A549 (cell line): ENCODE measurements at regions not wholly inside any gene's neighbourhood (a gene's known extent, or its start where the extent isn't known, plus 50 kb on each side); places are given as distances from the start of the nearest gene placed in this dataset.

Source experiments
- ATAC-seq, 2 experiments: fragments of 200-7000 bp in 1 of 2; fragments of >200 bp in 1 of 2; cut with Nextera tagmentation in 1 of 2; cut with Tn5 transposase in 1 of 2; 3 replicates each; pipeline versions ENCODE4 v1.8.0 to v1.9.1; 2018 to 2020; ENCODE audit warnings: mild to moderate bottlenecking in 1 of 2, moderate library complexity in 1 of 2
- CTCF ChIA-PET: fragments of 300-600 bp; sonication (Branson Sonifier 250); formaldehyde crosslinking; extraction: SDS; loops from one replicate; lab custom pipeline; 2021; ENCODE audit warnings: antibody characterized with exemption, inconsistent platforms; lab: Yijun Ruan, JAX
- POLR2A ChIA-PET: fragments of 350-600 bp; formaldehyde crosslinking; extraction: SDS; loops from one replicate; lab custom pipeline; 2021; ENCODE audit warnings: antibody characterized with exemption, inconsistent platforms; lab: Yijun Ruan, JAX
- DNase-seq, 2 experiments: peaks; one replicate each; pipeline versions ENCODE4 v3.0.0 to v3.0.0-alpha.2; 2011 to 2016; ENCODE audit warnings: low read depth in 1 of 2, low spot score in 1 of 2
- FAIRE-seq: peaks from 2 replicates; lab custom pipeline; 2011; peaks lifted over from hg19 to GRCh38; lab: Jason Lieb, UNC
- H3K27ac ChIP-seq, 2 experiments: fragments of >200 bp; sonication (Bioruptor Twin); formaldehyde crosslinking; 3 replicates each; pipeline ENCODE4 v1.5.1; 2016 to 2017
- H3K4me1 ChIP-seq: fragments of >200 bp; sonication (Bioruptor Twin); formaldehyde crosslinking; 3 replicates; pipeline ENCODE4 v1.6.1; 2016
- H3K4me2 ChIP-seq: fragments of >200 bp; sonication (Bioruptor Twin); formaldehyde crosslinking; 3 replicates; pipeline ENCODE4 v1.6.1; 2016
- H3K4me3 ChIP-seq: fragments of >200 bp; sonication (Bioruptor Twin); formaldehyde crosslinking; 3 replicates; pipeline ENCODE4 v1.5.1; 2016
- H3K9me3 ChIP-seq: fragments of >200 bp; sonication (Bioruptor Twin); formaldehyde crosslinking; 3 replicates; pipeline ENCODE4 v1.6.1; 2016
- ATOH8 ChIP-seq: fragments of 250-450 bp; sonication (Bioruptor Pico); IDR thresholded peaks from 2 replicates; pipeline ENCODE4 v1.5.0; 2020; ENCODE audit warnings: low read depth, mild to moderate bottlenecking, moderate library complexity
- CBX8 ChIP-seq: fragments of 200-600 bp; sonication (generic); IDR thresholded peaks from 2 replicates; pipeline ENCODE4 v1.6.1; 2016
- CTCF ChIP-seq: fragments of >200 bp; sonication (Bioruptor Twin); formaldehyde crosslinking; IDR thresholded peaks from 3 replicates; pipeline ENCODE4 v1.5.1; 2016
- E2F6 ChIP-seq: IDR thresholded peaks from 2 replicates; pipeline ENCODE4 v1.6.1; 2012; ENCODE audit warnings: low read depth, borderline replicate concordance
- EHF ChIP-seq: fragments of 250-450 bp; sonication (Bioruptor Pico); IDR thresholded peaks from 2 replicates; pipeline ENCODE4 v1.5.0; 2020; ENCODE audit warnings: mild to moderate bottlenecking
- EHMT2 ChIP-seq: fragments of 200-600 bp; sonication (generic); IDR thresholded peaks from 2 replicates; pipeline ENCODE4 v1.6.1; 2016; ENCODE audit warnings: antibody characterized with exemption, low read depth, mild to moderate bottlenecking, moderate library complexity
- ESRRA ChIP-seq: fragments of 150-350 bp; IDR thresholded peaks from 2 replicates; pipeline ENCODE4 v1.6.1; 2014; ENCODE audit warnings: mild to moderate bottlenecking, low read length, borderline replicate concordance
- FOXS1 ChIP-seq: fragments of 250-450 bp; sonication (Bioruptor Pico); IDR thresholded peaks from 2 replicates; pipeline ENCODE4 v1.5.0; 2020; ENCODE audit warnings: mild to moderate bottlenecking, moderate library complexity
- GATA3 ChIP-seq: IDR thresholded peaks from 2 replicates; pipeline ENCODE4 v1.6.1; 2012; ENCODE audit warnings: borderline replicate concordance
- HEYL ChIP-seq: fragments of 250-450 bp; sonication (Bioruptor Pico); IDR thresholded peaks from 2 replicates; pipeline ENCODE4 v1.8.0; 2021; ENCODE audit warnings: mild to moderate bottlenecking, moderate library complexity
- HOXB5 ChIP-seq: fragments of 250-450 bp; sonication (Bioruptor Pico); IDR thresholded peaks from 2 replicates; pipeline ENCODE4 v1.5.0; 2020; ENCODE audit warnings: mild to moderate bottlenecking, moderate library complexity
- MAX ChIP-seq: IDR thresholded peaks from 2 replicates; pipeline ENCODE4 v1.6.1; 2012
- MYC ChIP-seq: IDR thresholded peaks from 2 replicates; pipeline ENCODE4 v1.6.1; 2012; ENCODE audit warnings: mild to moderate bottlenecking, inconsistent platforms, low read length, improper control_type of control experiment, borderline replicate concordance
- NFE2L2 ChIP-seq: fragments of 150-350 bp; conservative IDR thresholded peaks from 2 replicates; pipeline ENCODE4 v1.6.1; 2014; ENCODE audit warnings: low read length
- RAD21 ChIP-seq, 2 experiments: fragments of >200 bp in 1 of 2; sonication (Bioruptor Twin) in 1 of 2; formaldehyde crosslinking in 1 of 2; IDR thresholded peaks in 1 of 2; conservative IDR thresholded peaks in 1 of 2; 2 replicates in 1 of 2; 3 replicates in 1 of 2; pipeline ENCODE4 v1.6.1; 2012 to 2018; ENCODE audit warnings: inconsistent platforms in 1 of 2
- RFX5 ChIP-seq: fragments of 450-650 bp; IDR thresholded peaks from 2 replicates; pipeline ENCODE4 v1.7.1; 2014; ENCODE audit warnings: antibody characterized with exemption, mild to moderate bottlenecking, moderate library complexity
- SMC3 ChIP-seq: fragments of >200 bp; sonication (Bioruptor Twin); formaldehyde crosslinking; IDR thresholded peaks from 3 replicates; pipeline ENCODE4 v1.6.1; 2018; ENCODE audit warnings: inconsistent platforms
- SREBF2 ChIP-seq: fragments of 450-650 bp; IDR thresholded peaks from 2 replicates; pipeline ENCODE4 v1.6.1; 2014; ENCODE audit warnings: mild to moderate bottlenecking, moderate library complexity
- TP53 ChIP-seq: fragments of 250-450 bp; sonication (Bioruptor Pico); IDR thresholded peaks from 2 replicates; pipeline ENCODE4 v1.5.0; 2021; ENCODE audit warnings: mild to moderate bottlenecking, moderate library complexity
- USF2 ChIP-seq: fragments of 450-650 bp; IDR thresholded peaks from 2 replicates; pipeline ENCODE4 v1.6.1; 2014; ENCODE audit warnings: antibody characterized with exemption
- ZC3H11A ChIP-seq: fragments of 450-650 bp; IDR thresholded peaks from 2 replicates; pipeline ENCODE4 v1.6.1; 2014; ENCODE audit warnings: antibody characterized with exemption, mild to moderate bottlenecking
- ZNF302 ChIP-seq: fragments of 250-450 bp; sonication (Bioruptor Pico); IDR thresholded peaks from 2 replicates; pipeline ENCODE4 v1.9.0; 2021; ENCODE audit warnings: inconsistent platforms, mild to moderate bottlenecking, moderate library complexity
- WGBS: methylation state at CpG from one replicate; pipeline ENCODE4 v1.1.6; 2017; ENCODE audit errors: missing lambda C conversion rate; 5-methylcytosine and 5-hydroxymethylcytosine counted together

GRCh38 chr13:53255795-53256194 is 227.2 kb downstream of the OLFM4 start:
- Histone ChIP-seq H3K4me1 (no peaks in the 10 kb centered on the region), H3K4me2 (no peak overlapping the region), H3K4me3 (no peak overlapping the region), H3K9me3 (no peaks in the 10 kb centered on the region), H3K27ac (no peak overlapping the region)
- no peak for FAIRE-seq
- ChIA-PET CTCF (no interaction called here), POLR2A (no interaction called here)
- DNase-seq, result no peak
- TF ChIP-seq HEYL (CRISPR knock-in tag) (no peak), CTCF (no peak), RAD21 (conservative IDR thresholded peaks at IDR 0.05 in 1 of 2, IDR thresholded peaks at IDR 0.05 in 1 of 2) (no peak), ZC3H11A (no peak), EHMT2 (no peak), SMC3 (no peak), CBX8 (no peak), ZNF302 (CRISPR knock-in tag) (no peak), USF2 (no peak), MAX (no peak), TP53 (CRISPR knock-in tag) (no peak), ESRRA (no peak), RFX5 (no peak), NFE2L2 (no peak), MYC (no peak), HOXB5 (no peak), FOXS1 (CRISPR knock-in tag) (no peak), EHF (CRISPR knock-in tag) (no peak), E2F6 (no peak), ATOH8 (CRISPR knock-in tag) (no peak)
- no peak for ATAC-seq
- WGBS, result 22% methylated on average over 5 of the region's 5 CpGs

GRCh38 chr13:53260594-53260993 is 232.0 kb downstream of the OLFM4 start:
- no peak for DNase-seq
- WGBS, result 2% methylated on average over 8 of the region's 8 CpGs
- no peak for TF ChIP-seq SREBF2
- no peak for TF ChIP-seq GATA3
- TF ChIP-seq, all 56 proteins: peak for 0
- ATAC-seq (no peak), FAIRE-seq (no peak)
- POLR2A ChIA-PET, result no interaction called here
- Histone ChIP-seq H3K27ac (no peak overlapping the region), H3K9me3 (no peaks in the 10 kb centered on the region), H3K4me3 (no peak overlapping the region), H3K4me2 (no peak overlapping the region), H3K4me1 (no peaks in the 10 kb centered on the region)
- CTCF ChIA-PET, result no interaction called here
